Liver (tissue), 8 donors: ENCODE measurements at regions not wholly inside any gene's neighbourhood (a gene's known extent, or its start where the extent isn't known, plus 50 kb on each side); places are given as distances from the start of the nearest gene placed in this dataset.

ENCODE experiments used
- DNase-seq: peaks from one replicate; pipeline ENCODE4 v3.0.0-alpha.2; 2017; ENCODE audit warnings: low spot score
- H3K27ac ChIP-seq, 2 donors: one replicate each; pipeline ENCODE4 v1.7.0; 2013; ENCODE audit warnings: inconsistent platforms in 2 of 2, low read length in 2 of 2, control low read depth in 1 of 2, low read depth in 1 of 2, mild to moderate bottlenecking in 1 of 2
- H3K27me3 ChIP-seq, 4 donors: one replicate each; pipeline versions ENCODE4 v1.6.1 to v1.7.0; 2013; ENCODE audit warnings: low read length in 3 of 4, inconsistent platforms in 1 of 4, mild to moderate bottlenecking in 1 of 4, moderate library complexity in 1 of 4; ENCODE audit not compliant: control insufficient read depth in 4 of 4, insufficient read depth in 4 of 4
- H3K36me3 ChIP-seq, 4 donors: one replicate each; pipeline versions ENCODE4 v1.6.1 to v1.7.0; 2013; ENCODE audit warnings: low read length in 3 of 4, mild to moderate bottlenecking in 3 of 4, low read depth in 1 of 4, moderate library complexity in 1 of 4; ENCODE audit not compliant: control insufficient read depth in 4 of 4, insufficient read depth in 3 of 4
- H3K4me1 ChIP-seq, 4 donors: one replicate each; pipeline versions ENCODE4 v1.6.1 to v1.7.0; 2013; ENCODE audit warnings: low read length in 3 of 4, mild to moderate bottlenecking in 3 of 4, moderate library complexity in 1 of 4; ENCODE audit not compliant: control insufficient read depth in 4 of 4, insufficient read depth in 4 of 4
- H3K4me3 ChIP-seq, 3 donors: one replicate each; pipeline versions ENCODE4 v1.6.1 to v1.7.0; 2013; ENCODE audit warnings: low read length in 3 of 3, control low read depth in 1 of 3, low read depth in 1 of 3, mild to moderate bottlenecking in 1 of 3
- H3K9ac ChIP-seq, 2 donors: one replicate each; pipeline ENCODE4 v1.7.0; 2013; ENCODE audit warnings: low read length in 2 of 2, mild to moderate bottlenecking in 2 of 2, moderate library complexity in 2 of 2, control low read depth in 1 of 2, low read depth in 1 of 2
- H3K9me3 ChIP-seq, 4 donors: one replicate each; pipeline versions ENCODE4 v1.6.1 to v1.7.0; 2013; ENCODE audit warnings: low read length in 3 of 4; ENCODE audit not compliant: control insufficient read depth in 4 of 4
- CTCF ChIP-seq: fragments of 150-350 bp; IDR thresholded peaks from 2 replicates; pipeline ENCODE4 v1.5.1; 2017; ENCODE audit warnings: improper control_type of control experiment, low read depth, low read length; ENCODE audit not compliant: missing input control
- EGR1 ChIP-seq, 2 donors: IDR thresholded peaks; 2 replicates each; pipeline ENCODE4 v1.6.1; 2016 to 2018; ENCODE audit warnings: antibody characterized with exemption in 2 of 2, low read depth in 2 of 2
- FOXA2 ChIP-seq: IDR thresholded peaks from 2 replicates; pipeline ENCODE4 v1.6.1; 2016; ENCODE audit warnings: antibody characterized with exemption
- HNF4A ChIP-seq, 2 donors: conservative IDR thresholded peaks; 2 replicates each; pipeline ENCODE4 v1.6.1; 2016; ENCODE audit warnings: antibody characterized with exemption in 2 of 2, mild to moderate bottlenecking in 2 of 2
- HNF4G ChIP-seq: IDR thresholded peaks from 2 replicates; pipeline ENCODE4 v1.6.1; 2016; ENCODE audit warnings: antibody characterized with exemption
- JUND ChIP-seq, 2 donors: IDR thresholded peaks; 2 replicates each; pipeline ENCODE4 v1.6.1; 2016; ENCODE audit warnings: antibody characterized with exemption in 2 of 2
- NR2F2 ChIP-seq: IDR thresholded peaks from 2 replicates; pipeline ENCODE4 v1.6.1; 2016; ENCODE audit warnings: antibody characterized with exemption
- REST ChIP-seq: IDR thresholded peaks from 2 replicates; pipeline ENCODE4 v1.6.1; 2016; ENCODE audit warnings: antibody characterized with exemption, mild to moderate bottlenecking
- SP1 ChIP-seq: IDR thresholded peaks from 2 replicates; pipeline ENCODE4 v1.6.1; 2018; ENCODE audit warnings: antibody characterized with exemption, mild to moderate bottlenecking
- YY1 ChIP-seq: IDR thresholded peaks from 2 replicates; pipeline ENCODE4 v1.6.1; 2016; ENCODE audit warnings: antibody characterized with exemption, mild to moderate bottlenecking
- ZBTB33 ChIP-seq: IDR thresholded peaks from 2 replicates; pipeline ENCODE4 v1.6.1; 2016; ENCODE audit warnings: antibody characterized with exemption
- WGBS: extraction: QIAGEN DNeasy Blood & Tissue Kit; methylation state at CpG from one replicate; pipeline ENCODE4 v1.1.7; 2013; 5-methylcytosine and 5-hydroxymethylcytosine counted together
- donor health status: healthy.
- donor health status: healthy.
- donor health status: healthy.
- donor health status: healthy.
- donor health status: healthy.

GRCh38 chr22:47564651-47565434 is 802.4 kb downstream of the TBC1D22A start:
- no peak for DNase-seq
- no peaks in the 10 kb centered on the region for H3K36me3 ChIP-seq
- H3K4me3 ChIP-seq, result no peak overlapping the region
- H3K9ac ChIP-seq, result no peak overlapping the region
- no peaks in the 10 kb centered on the region for H3K4me1 ChIP-seq
- WGBS, result 63% methylated on average over 17 of the region's 17 CpGs
- H3K9me3 ChIP-seq, result no peaks in the 10 kb centered on the region
- H3K27ac ChIP-seq, result no peak overlapping the region
- peaks cover 0 to 3% (median 0%) of the 10 kb centered on the region in 4 donors for H3K27me3 ChIP-seq
- TF ChIP-seq HNF4A (conservative IDR thresholded peaks at IDR 0.05) (no peak), NR2F2 (peak; percentile 73)

- H3K27ac ChIP-seq, result no peak overlapping the region
- no peaks in the 10 kb centered on the region for H3K36me3 ChIP-seq
- peaks cover 0 to 3% (median 0%) of the 10 kb centered on the region in 4 donors for H3K27me3 ChIP-seq
- 86% methylated on average over 12 of the region's 12 CpGs for WGBS
- no peaks in the 10 kb centered on the region for H3K9me3 ChIP-seq
- H3K9ac ChIP-seq, result no peak overlapping the region
- no peak for TF ChIP-seq EGR1 (IDR thresholded peaks at IDR 0.05; ENCODE audit: low read depth in 2 of 2)
- TF ChIP-seq JUND (IDR thresholded peaks at IDR 0.05), result no peak
- no peak overlapping the region for H3K4me3 ChIP-seq
- no peak for DNase-seq
- no peaks in the 10 kb centered on the region for H3K4me1 ChIP-seq
Measured at GRCh38 chr22:47564158-47564450, 801.7 kb downstream of the TBC1D22A start.

GRCh38 chr22:47563406-47564157 is 801.1 kb downstream of the TBC1D22A start:
- Histone ChIP-seq H3K4me3 (no peak overlapping the region), H3K36me3 (no peaks in the 10 kb centered on the region), H3K9me3 (no peaks in the 10 kb centered on the region), H3K27me3 (peaks cover 0 to 3% (median 0%) of the 10 kb centered on the region in 4 donors), H3K9ac (no peak overlapping the region), H3K27ac (no peak overlapping the region), H3K4me1 (no peaks in the 10 kb centered on the region)
- TF ChIP-seq ZBTB33 (no peak), HNF4G (no peak), CTCF (no peak), YY1 (no peak), SP1 (no peak), FOXA2 (no peak), REST (no peak)
- 76% methylated on average over 21 of the region's 21 CpGs for WGBS
- DNase-seq, result no peak
